GM23338 (cell line): ENCODE measurements at regions not wholly inside any gene's neighbourhood (a gene's known extent, or its start where the extent isn't known, plus 50 kb on each side); places are given as distances from the start of the nearest gene placed in this dataset.

Source experiments
- CREB1 ChIP-seq: fragments of 250-450 bp; sonication (Bioruptor Pico); IDR thresholded peaks from 2 replicates; pipeline ENCODE4 v1.5.0; 2020; ENCODE audit warnings: low read depth, mild to moderate bottlenecking, moderate library complexity
- CTCF ChIP-seq, 2 experiments: fragments of 200-600 bp in 1 of 2; sonication (generic) in 1 of 2; conservative IDR thresholded peaks; 2 replicates each; pipeline versions ENCODE4 v1.5.1 to v1.6.1; 2016 to 2017; ENCODE audit warnings: antibody characterized with exemption in 2 of 2, low read depth in 2 of 2, mild to moderate bottlenecking in 2 of 2, moderate library complexity in 1 of 2
- ETS1 ChIP-seq: IDR thresholded peaks from 2 replicates; pipeline ENCODE4 v1.6.1; 2016; ENCODE audit warnings: antibody characterized with exemption
- EZH2 ChIP-seq: fragments of 200-600 bp; sonication (generic); IDR thresholded peaks from one replicate; pipeline ENCODE4 v1.8.0; 2017; ENCODE audit warnings: antibody characterized with exemption, mild to moderate bottlenecking, low read depth; ENCODE audit not compliant: unreplicated experiment
- EZH2phosphoT487 ChIP-seq: fragments of 200-600 bp; sonication (generic); IDR thresholded peaks from one replicate; pipeline ENCODE4 v1.8.1; 2018; ENCODE audit warnings: antibody characterized with exemption; ENCODE audit not compliant: unreplicated experiment
- JUNB ChIP-seq: IDR thresholded peaks from one replicate; pipeline ENCODE4 v1.6.1; 2016; ENCODE audit warnings: antibody characterized with exemption; ENCODE audit not compliant: unreplicated experiment
- NANOG ChIP-seq: IDR thresholded peaks from 2 replicates; pipeline ENCODE4 v1.6.1; 2016; ENCODE audit warnings: antibody characterized with exemption, borderline replicate concordance
- POLR2AphosphoS5 ChIP-seq: IDR thresholded peaks from 2 replicates; pipeline ENCODE4 v1.6.1; 2016; ENCODE audit warnings: antibody characterized with exemption, low read depth
- STAT1 ChIP-seq: IDR thresholded peaks from one replicate; pipeline ENCODE4 v1.6.1; 2016; ENCODE audit warnings: antibody characterized with exemption; ENCODE audit not compliant: unreplicated experiment
- ZNF114 ChIP-seq: fragments of 250-450 bp; sonication (Bioruptor Pico); IDR thresholded peaks from 2 replicates; pipeline ENCODE4 v1.5.0; 2020; ENCODE audit warnings: mild to moderate bottlenecking, moderate library complexity
- ZNF331 ChIP-seq: fragments of 250-450 bp; sonication (Bioruptor Pico); IDR thresholded peaks from 2 replicates; pipeline ENCODE4 v1.5.0; 2020; ENCODE audit warnings: low read depth, mild to moderate bottlenecking, moderate library complexity
- ZNF462 ChIP-seq: fragments of 250-450 bp; sonication (Bioruptor Pico); IDR thresholded peaks from 2 replicates; pipeline ENCODE4 v1.5.0; 2020; ENCODE audit warnings: mild to moderate bottlenecking, moderate library complexity
- TF ChIP-seq, protein P1 (sequence below): IDR thresholded peaks from one replicate; pipeline ENCODE4 v1.6.1; 2018; ENCODE audit warnings: antibody characterized with exemption; ENCODE audit not compliant: unreplicated experiment

- TF ChIP-seq CTCF (conservative IDR thresholded peaks at IDR 0.05; ENCODE audit: low read depth in 2 of 2) (no peak), EZH2 (no peak), EZH2phosphoT487 (no peak), POLR2AphosphoS5 (no peak), JUNB (no peak), CREB1 (CRISPR knock-in tag) (no peak), ZNF462 (CRISPR knock-in tag) (no peak), STAT1 (no peak), ZNF331 (CRISPR knock-in tag) (no peak), ETS1 (no peak), NANOG (no peak), ZNF114 (CRISPR knock-in tag) (no peak)
- TF ChIP-seq, protein P1, sequence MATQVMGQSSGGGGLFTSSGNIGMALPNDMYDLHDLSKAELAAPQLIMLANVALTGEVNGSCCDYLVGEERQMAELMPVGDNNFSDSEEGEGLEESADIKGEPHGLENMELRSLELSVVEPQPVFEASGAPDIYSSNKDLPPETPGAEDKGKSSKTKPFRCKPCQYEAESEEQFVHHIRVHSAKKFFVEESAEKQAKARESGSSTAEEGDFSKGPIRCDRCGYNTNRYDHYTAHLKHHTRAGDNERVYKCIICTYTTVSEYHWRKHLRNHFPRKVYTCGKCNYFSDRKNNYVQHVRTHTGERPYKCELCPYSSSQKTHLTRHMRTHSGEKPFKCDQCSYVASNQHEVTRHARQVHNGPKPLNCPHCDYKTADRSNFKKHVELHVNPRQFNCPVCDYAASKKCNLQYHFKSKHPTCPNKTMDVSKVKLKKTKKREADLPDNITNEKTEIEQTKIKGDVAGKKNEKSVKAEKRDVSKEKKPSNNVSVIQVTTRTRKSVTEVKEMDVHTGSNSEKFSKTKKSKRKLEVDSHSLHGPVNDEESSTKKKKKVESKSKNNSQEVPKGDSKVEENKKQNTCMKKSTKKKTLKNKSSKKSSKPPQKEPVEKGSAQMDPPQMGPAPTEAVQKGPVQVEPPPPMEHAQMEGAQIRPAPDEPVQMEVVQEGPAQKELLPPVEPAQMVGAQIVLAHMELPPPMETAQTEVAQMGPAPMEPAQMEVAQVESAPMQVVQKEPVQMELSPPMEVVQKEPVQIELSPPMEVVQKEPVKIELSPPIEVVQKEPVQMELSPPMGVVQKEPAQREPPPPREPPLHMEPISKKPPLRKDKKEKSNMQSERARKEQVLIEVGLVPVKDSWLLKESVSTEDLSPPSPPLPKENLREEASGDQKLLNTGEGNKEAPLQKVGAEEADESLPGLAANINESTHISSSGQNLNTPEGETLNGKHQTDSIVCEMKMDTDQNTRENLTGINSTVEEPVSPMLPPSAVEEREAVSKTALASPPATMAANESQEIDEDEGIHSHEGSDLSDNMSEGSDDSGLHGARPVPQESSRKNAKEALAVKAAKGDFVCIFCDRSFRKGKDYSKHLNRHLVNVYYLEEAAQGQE, result no peak
These were observed 236.0 kb upstream of the EYS start for GRCh38 chr6:65943051-65943450.
